Femur (tissue), 1 donor: ENCODE measurements at regions not wholly inside any gene's neighbourhood (a gene's known extent, or its start where the extent isn't known, plus 50 kb on each side); places are given as distances from the start of the nearest gene placed in this dataset.
A peak's percentile ranks its signal among the peaks of the same experiment; 100 is the strongest.
"Not testable (repeated sequence)": the region's sequence is repeated elsewhere in the genome, so short reads cannot be mapped to it uniquely, and the experiment has no call there.

ENCODE experiments used
- DNase-seq: peaks from one replicate; pipeline ENCODE4 v3.0.0-alpha.2; 2017

- no peak for DNase-seq
Observed at GRCh38 chr2:13950761-13951160, 681.8 kb upstream of the LRATD1 start.

GRCh38 chr2:13968811-13969210 lies 663.7 kb upstream of the LRATD1 start:
- no peak for DNase-seq

GRCh38 chr2:13986119-13986720 lies 646.3 kb upstream of the LRATD1 start:
- DNase-seq = no peak

GRCh38 chr2:13996527-13996926 lies 636.0 kb upstream of the LRATD1 start:
- no peak for DNase-seq

- DNase-seq = no peak
Observed at GRCh38 chr2:14011190-14011589, 621.3 kb upstream of the LRATD1 start.

- DNase-seq = no peak
Observed at GRCh38 chr2:14015113-14015630, 617.3 kb upstream of the LRATD1 start.

- DNase-seq = peak; percentile 29
Observed at GRCh38 chr2:14016289-14016955, 616.1 kb upstream of the LRATD1 start.

GRCh38 chr2:14018620-14019019 lies 613.9 kb upstream of the LRATD1 start:
- DNase-seq = no peak

GRCh38 chr2:14023558-14023957 lies 609.0 kb upstream of the LRATD1 start:
- DNase-seq = no peak

GRCh38 chr2:14039134-14039533 lies 593.4 kb upstream of the LRATD1 start:
- no peak for DNase-seq

- DNase-seq = no peak
Observed at GRCh38 chr2:14047491-14047890, 585.0 kb upstream of the LRATD1 start.

- no peak for DNase-seq
Observed at GRCh38 chr2:14051401-14051800, 581.1 kb upstream of the LRATD1 start.

- no peak for DNase-seq
Observed at GRCh38 chr2:14053105-14053504, 579.4 kb upstream of the LRATD1 start.

GRCh38 chr2:14064346-14064745 lies 568.2 kb upstream of the LRATD1 start:
- no peak for DNase-seq

GRCh38 chr2:14072338-14072737 lies 560.2 kb upstream of the LRATD1 start:
- DNase-seq = no peak

GRCh38 chr2:14074691-14075090 lies 557.8 kb upstream of the LRATD1 start:
- DNase-seq = no peak

GRCh38 chr2:14079576-14079975 lies 552.9 kb upstream of the LRATD1 start:
- no peak for DNase-seq

GRCh38 chr2:14081521-14081920 lies 551.0 kb upstream of the LRATD1 start:
- no peak for DNase-seq

GRCh38 chr2:14082640-14083039 lies 549.9 kb upstream of the LRATD1 start:
- no peak for DNase-seq

GRCh38 chr2:14094592-14094991 lies 537.9 kb upstream of the LRATD1 start:
- DNase-seq = no peak

GRCh38 chr2:14099101-14099500 lies 533.4 kb upstream of the LRATD1 start:
- not testable (repeated sequence) for DNase-seq

- DNase-seq = no peak
Observed at GRCh38 chr2:14114275-14114674, 518.2 kb upstream of the LRATD1 start.

GRCh38 chr2:14120376-14120775 lies 512.1 kb upstream of the LRATD1 start:
- DNase-seq = no peak

- DNase-seq = no peak
Observed at GRCh38 chr2:14123436-14124103, 508.9 kb upstream of the LRATD1 start.
